GM12878 (cell line): ENCODE measurements at regions not wholly inside any gene's neighbourhood (a gene's known extent, or its start where the extent isn't known, plus 50 kb on each side); places are given as distances from the start of the nearest gene placed in this dataset.

Source experiments
- POLR2A ChIP-seq: IDR thresholded peaks from 2 replicates; pipeline ENCODE4 v1.6.1; 2011; ENCODE audit warnings: low read depth, mild to moderate bottlenecking, low read length
- SUZ12 ChIP-seq: fragments of 200-600 bp; sonication (generic); IDR thresholded peaks from one replicate; pipeline ENCODE4 v1.6.1; 2018; ENCODE audit warnings: antibody characterized with exemption, mild to moderate bottlenecking; ENCODE audit not compliant: unreplicated experiment

GRCh38 chr21:35843911-35844667, 216.2 kb downstream of the SETD4 start:
- no peak for TF ChIP-seq SUZ12
- TF ChIP-seq POLR2A, result no peak
